GM23338 (cell line): ENCODE measurements at regions not wholly inside any gene's neighbourhood (a gene's known extent, or its start where the extent isn't known, plus 50 kb on each side); places are given as distances from the start of the nearest gene placed in this dataset.

Source experiments
- ATAC-seq: fragments of 200-7000 bp; cut with Tn5 transposase; 3 replicates; pipeline ENCODE4 v1.9.1; 2020
- DNase-seq: peaks from one replicate; pipeline ENCODE4 v3.0.0-alpha.2; 2015; ENCODE audit warnings: low spot score
- H2AFZ ChIP-seq: fragments of 200-600 bp; sonication (generic); 2 replicates; pipeline ENCODE4 v1.8.0; 2016; ENCODE audit warnings: antibody characterized with exemption, mild to moderate bottlenecking, moderate library complexity
- H3F3A ChIP-seq: fragments of 200-600 bp; sonication (generic); replicated peaks from 2 replicates; pipeline ENCODE4 v1.8.0; 2017; ENCODE audit warnings: antibody characterized with exemption, mixed run types, low read depth
- H3K27ac ChIP-seq: fragments of 200-600 bp; sonication (generic); 2 replicates; pipeline ENCODE4 v1.6.1; 2016; ENCODE audit warnings: low read depth
- H3K27me3 ChIP-seq: fragments of 200-600 bp; sonication (generic); 2 replicates; pipeline ENCODE4 v1.8.0; 2016; ENCODE audit warnings: mild to moderate bottlenecking, mixed run types, moderate library complexity; ENCODE audit not compliant: insufficient read depth
- H3K36me3 ChIP-seq: fragments of 200-600 bp; sonication (generic); 2 replicates; pipeline ENCODE4 v1.8.0; 2016; ENCODE audit warnings: mild to moderate bottlenecking; ENCODE audit not compliant: insufficient read depth
- H3K4me1 ChIP-seq: fragments of 200-600 bp; sonication (generic); 2 replicates; pipeline ENCODE4 v1.8.0; 2016; ENCODE audit warnings: mild to moderate bottlenecking, moderate library complexity; ENCODE audit not compliant: insufficient read depth
- H3K4me2 ChIP-seq: fragments of 200-600 bp; sonication (generic); 2 replicates; pipeline ENCODE4 v1.7.1; 2017; ENCODE audit warnings: mixed run types
- H3K4me3 ChIP-seq: fragments of 200-600 bp; sonication (generic); 2 replicates; pipeline ENCODE4 v1.6.1; 2016; ENCODE audit warnings: mixed run types
- H3K79me2 ChIP-seq: fragments of 200-600 bp; sonication (generic); replicated peaks from 2 replicates; pipeline ENCODE4 v1.8.0; 2017; ENCODE audit warnings: mild to moderate bottlenecking; ENCODE audit not compliant: insufficient read depth
- H3K9me2 ChIP-seq: fragments of 200-600 bp; sonication (generic); 2 replicates; pipeline ENCODE4 v1.8.0; 2017; ENCODE audit not compliant: insufficient read depth
- H4K20me1 ChIP-seq: fragments of 200-600 bp; sonication (generic); replicated peaks from 2 replicates; pipeline ENCODE4 v1.8.0; 2017; ENCODE audit warnings: mild to moderate bottlenecking; ENCODE audit not compliant: insufficient read depth
- H3K27ac Mint-ChIP-seq: 2 replicates; pipeline ENCODE4 v1.8.0; 2020; ENCODE audit warnings: inconsistent platforms, mild to moderate bottlenecking, moderate library complexity, mixed read lengths
- H3K27me3 Mint-ChIP-seq: 3 replicates; pipeline ENCODE4 v1.8.0; 2022; ENCODE audit warnings: low read depth, mild to moderate bottlenecking, moderate library complexity, mixed read lengths, inconsistent platforms; ENCODE audit not compliant: insufficient read depth, poor library complexity
- H3K36me3 Mint-ChIP-seq: 3 replicates; pipeline ENCODE4 v1.8.0; 2021; ENCODE audit warnings: low read depth, mild to moderate bottlenecking, inconsistent platforms, moderate library complexity, mixed read lengths
- H3K4me1 Mint-ChIP-seq: 3 replicates; pipeline ENCODE4 v1.8.0; 2020; ENCODE audit warnings: mild to moderate bottlenecking, inconsistent platforms, mixed read lengths
- H3K4me3 Mint-ChIP-seq: 3 replicates; pipeline ENCODE4 v1.8.0; 2021; ENCODE audit warnings: moderate library complexity, mild to moderate bottlenecking, inconsistent platforms, mixed read lengths
- H3K9me3 Mint-ChIP-seq: 3 replicates; pipeline ENCODE4 v1.8.0; 2020; ENCODE audit warnings: moderate library complexity, mild to moderate bottlenecking, inconsistent platforms, mixed read lengths
- CREB1 ChIP-seq: fragments of 250-450 bp; sonication (Bioruptor Pico); IDR thresholded peaks from 2 replicates; pipeline ENCODE4 v1.5.0; 2020; ENCODE audit warnings: low read depth, mild to moderate bottlenecking, moderate library complexity
- CTCF ChIP-seq, 2 experiments: fragments of 200-600 bp in 1 of 2; sonication (generic) in 1 of 2; conservative IDR thresholded peaks; 2 replicates each; pipeline versions ENCODE4 v1.5.1 to v1.6.1; 2016 to 2017; ENCODE audit warnings: antibody characterized with exemption in 2 of 2, low read depth in 2 of 2, mild to moderate bottlenecking in 2 of 2, moderate library complexity in 1 of 2
- ETS1 ChIP-seq: IDR thresholded peaks from 2 replicates; pipeline ENCODE4 v1.6.1; 2016; ENCODE audit warnings: antibody characterized with exemption
- EZH2 ChIP-seq: fragments of 200-600 bp; sonication (generic); IDR thresholded peaks from one replicate; pipeline ENCODE4 v1.8.0; 2017; ENCODE audit warnings: antibody characterized with exemption, mild to moderate bottlenecking, low read depth; ENCODE audit not compliant: unreplicated experiment
- EZH2phosphoT487 ChIP-seq: fragments of 200-600 bp; sonication (generic); IDR thresholded peaks from one replicate; pipeline ENCODE4 v1.8.1; 2018; ENCODE audit warnings: antibody characterized with exemption; ENCODE audit not compliant: unreplicated experiment
- JUNB ChIP-seq: IDR thresholded peaks from one replicate; pipeline ENCODE4 v1.6.1; 2016; ENCODE audit warnings: antibody characterized with exemption; ENCODE audit not compliant: unreplicated experiment
- NANOG ChIP-seq: IDR thresholded peaks from 2 replicates; pipeline ENCODE4 v1.6.1; 2016; ENCODE audit warnings: antibody characterized with exemption, borderline replicate concordance
- REST ChIP-seq: IDR thresholded peaks from one replicate; pipeline ENCODE4 v1.6.1; 2018; ENCODE audit warnings: antibody characterized with exemption; ENCODE audit not compliant: unreplicated experiment
- STAT1 ChIP-seq: IDR thresholded peaks from one replicate; pipeline ENCODE4 v1.6.1; 2016; ENCODE audit warnings: antibody characterized with exemption; ENCODE audit not compliant: unreplicated experiment
- ZNF114 ChIP-seq: fragments of 250-450 bp; sonication (Bioruptor Pico); IDR thresholded peaks from 2 replicates; pipeline ENCODE4 v1.5.0; 2020; ENCODE audit warnings: mild to moderate bottlenecking, moderate library complexity
- ZNF462 ChIP-seq: fragments of 250-450 bp; sonication (Bioruptor Pico); IDR thresholded peaks from 2 replicates; pipeline ENCODE4 v1.5.0; 2020; ENCODE audit warnings: mild to moderate bottlenecking, moderate library complexity

DNA sequence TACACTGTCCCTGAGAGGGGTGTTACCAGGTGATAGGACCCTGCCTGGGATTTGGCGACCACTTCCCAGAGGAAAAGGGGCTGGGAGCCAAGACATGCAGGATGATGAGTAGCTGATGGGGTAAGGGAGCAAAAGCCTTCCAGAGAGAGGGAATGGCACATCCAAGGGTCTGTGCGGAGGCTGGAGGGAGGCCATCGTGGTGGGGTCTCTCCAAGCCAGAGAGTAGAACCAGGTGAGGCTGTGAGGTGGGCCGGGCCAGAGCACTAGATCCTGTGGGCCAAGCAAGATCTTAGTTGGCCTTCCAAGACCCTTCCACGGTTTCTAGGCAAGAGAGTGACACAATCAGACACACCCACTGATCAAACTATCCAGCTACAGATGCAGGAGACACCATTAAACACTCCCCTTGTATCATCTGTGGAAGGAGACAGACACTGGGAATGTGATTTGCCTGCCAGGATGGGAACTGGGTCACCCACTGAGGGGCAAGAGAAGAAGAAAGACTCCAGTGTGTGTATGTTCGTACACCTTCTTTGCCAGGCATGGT, 128.9 kb downstream of the BANF2 start (continued):
- no peak for TF ChIP-seq ZNF462 (CRISPR knock-in tag)
- no peak for TF ChIP-seq EZH2

DNA sequence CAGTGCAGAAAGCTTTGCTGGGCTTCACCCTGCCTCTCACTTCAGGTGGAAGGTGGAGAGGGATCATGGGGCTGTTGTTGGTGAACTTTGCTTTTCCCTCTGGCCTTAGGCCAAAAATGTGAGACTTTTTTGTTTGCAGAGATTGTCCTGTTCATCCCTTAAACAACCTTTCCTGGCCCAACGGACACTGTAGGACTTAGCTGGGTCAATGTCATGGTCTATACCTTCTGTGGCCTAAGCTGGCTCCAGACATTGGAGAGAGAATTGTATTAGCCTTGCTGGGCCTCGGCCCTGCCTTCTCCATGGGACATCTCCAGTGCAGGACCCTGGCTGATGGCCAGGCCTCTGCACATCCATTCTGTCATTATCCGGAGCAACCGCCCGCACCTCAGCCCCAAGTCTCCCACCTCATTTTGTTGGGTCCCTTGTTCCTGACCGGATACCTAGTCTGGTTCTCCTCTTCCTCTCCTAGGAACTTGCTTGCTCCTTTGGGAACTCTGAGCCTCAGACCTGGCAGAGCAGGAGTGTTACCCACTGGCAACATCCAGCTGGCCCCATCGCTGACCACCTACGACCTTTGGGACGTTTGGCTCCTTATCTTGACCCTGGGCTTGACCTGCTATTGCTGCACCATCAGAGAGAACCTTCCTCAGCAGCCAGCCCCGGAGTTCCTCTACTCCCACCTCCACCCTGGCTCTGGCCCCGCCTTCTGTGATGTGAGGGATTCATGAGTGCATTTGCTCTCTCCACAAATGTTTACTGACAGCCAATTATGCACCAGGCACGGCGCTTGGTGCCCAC, 128.2 kb downstream of the BANF2 start:
- Histone ChIP-seq H4K20me1 (no peaks in the 10 kb centered on the region), H3K9me2 (no peaks in the 10 kb centered on the region), H3F3A (no peaks in the 10 kb centered on the region), H3K4me1 (peaks cover 15% of the 10 kb centered on the region), H3K36me3 (no peaks in the 10 kb centered on the region), H2AFZ (no peak overlapping the region), H3K27me3 (no peaks in the 10 kb centered on the region), H3K79me2 (no peaks in the 10 kb centered on the region), H3K4me2 (no peak overlapping the region), H3K4me3 (no peak overlapping the region), H3K27ac (no peak overlapping the region)
- Mint-ChIP-seq H3K9me3 (no peaks in the 10 kb centered on the region), H3K4me3 (no peak overlapping the region), H3K4me1 (peaks cover 32% of the 10 kb centered on the region), H3K36me3 (no peaks in the 10 kb centered on the region), H3K27ac (no peak overlapping the region), H3K27me3 (peaks cover 7% of the 10 kb centered on the region)
- ATAC-seq, result peak; percentile 31
- DNase-seq, result no peak
- no peak for TF ChIP-seq ZNF114 (CRISPR knock-in tag)
- no peak for TF ChIP-seq NANOG
- TF ChIP-seq ETS1, result no peak
- TF ChIP-seq CTCF (conservative IDR thresholded peaks at IDR 0.05; ENCODE audit: low read depth in 2 of 2), result no peak
- TF ChIP-seq STAT1, result no peak
- no peak for TF ChIP-seq REST
- TF ChIP-seq JUNB, result no peak
- no peak for TF ChIP-seq CREB1
- TF ChIP-seq EZH2phosphoT487, result no peak
- no peak for TF ChIP-seq EZH2
